Muscle layer of duodenum (tissue), 2 donors: ENCODE measurements at regions not wholly inside any gene's neighbourhood (a gene's known extent, or its start where the extent isn't known, plus 50 kb on each side); places are given as distances from the start of the nearest gene placed in this dataset.
"Not testable (repeated sequence)": the region's sequence is repeated elsewhere in the genome, so short reads cannot be mapped to it uniquely, and the experiment has no call there.

Source experiments
- H3K27ac ChIP-seq: one replicate; pipeline ENCODE4 v1.7.0; 2013; ENCODE audit warnings: mild to moderate bottlenecking, low read length
- H3K27me3 ChIP-seq: one replicate; pipeline ENCODE4 v1.7.0; 2013; ENCODE audit warnings: low read depth, mild to moderate bottlenecking, control low read depth, low read length
- H3K36me3 ChIP-seq, 2 donors: one replicate each; pipeline ENCODE4 v1.7.0; 2013; ENCODE audit warnings: low read length in 2 of 2, control low read depth in 1 of 2, mild to moderate bottlenecking in 1 of 2; ENCODE audit not compliant: insufficient read depth in 2 of 2, control insufficient read depth in 1 of 2
- H3K4me1 ChIP-seq, 2 donors: one replicate each; pipeline ENCODE4 v1.7.0; 2013; ENCODE audit warnings: low read length in 2 of 2, mild to moderate bottlenecking in 2 of 2, control low read depth in 1 of 2, moderate library complexity in 1 of 2; ENCODE audit not compliant: insufficient read depth in 2 of 2, control insufficient read depth in 1 of 2
- H3K4me3 ChIP-seq, 2 donors: one replicate each; pipeline ENCODE4 v1.7.0; 2013; ENCODE audit warnings: low read length in 2 of 2, low read depth in 1 of 2, mild to moderate bottlenecking in 1 of 2
- H3K9me3 ChIP-seq, 2 donors: one replicate each; pipeline ENCODE4 v1.7.0; 2013; ENCODE audit warnings: low read length in 2 of 2, control low read depth in 1 of 2, mild to moderate bottlenecking in 1 of 2; ENCODE audit not compliant: control insufficient read depth in 1 of 2
- donor health status: healthy.

DNA sequence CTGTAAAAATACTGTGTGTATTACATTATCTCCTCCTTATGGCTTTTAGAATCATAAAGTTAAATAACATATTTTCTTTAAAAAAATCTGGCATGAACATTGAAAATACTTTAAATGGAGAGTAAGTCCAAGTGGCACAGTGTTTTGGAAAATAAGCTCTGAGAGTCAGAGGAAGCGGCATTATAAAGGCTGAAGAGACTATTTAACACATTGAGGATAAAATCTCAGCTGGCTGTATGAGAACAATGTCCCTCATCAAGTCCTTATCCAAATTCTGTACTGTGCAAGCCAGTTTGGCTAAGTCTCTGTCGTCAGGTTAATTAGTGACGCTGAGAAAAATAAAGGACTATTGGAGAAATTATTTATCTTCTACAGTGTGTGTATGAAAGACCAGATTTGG lies 245.5 kb downstream of the MFSD1 start:
- Histone ChIP-seq H3K27me3 (no peaks in the 10 kb centered on the region), H3K9me3 (no peaks in the 10 kb centered on the region), H3K4me3 (no peak overlapping the region), H3K4me1 (no peaks in the 10 kb centered on the region), H3K27ac (no peak overlapping the region), H3K36me3 (no peaks in the 10 kb centered on the region)

DNA sequence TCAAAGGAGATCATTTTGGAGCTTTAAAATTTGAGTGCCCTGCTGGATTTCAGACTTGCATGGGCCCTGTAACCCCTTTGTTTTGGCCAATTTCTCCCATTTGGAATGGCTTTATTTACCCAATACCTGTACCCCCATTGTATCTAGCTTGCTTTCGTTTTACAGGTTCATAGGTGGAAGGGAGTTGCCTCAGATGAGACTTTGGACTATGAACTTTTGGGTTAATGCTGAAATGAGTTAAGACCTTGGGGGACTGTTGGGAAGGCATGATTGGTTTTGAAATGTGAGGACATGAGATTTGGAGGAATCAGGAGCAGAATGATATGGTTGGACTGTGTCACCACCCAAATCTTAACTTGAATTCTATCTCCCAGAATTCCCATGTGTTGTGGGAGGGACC lies 250.6 kb downstream of the MFSD1 start:
- H3K27me3 ChIP-seq, H3K4me1 ChIP-seq, H3K9me3 ChIP-seq, H3K4me3 ChIP-seq, H3K27ac ChIP-seq, H3K36me3 ChIP-seq: not testable (repeated sequence)

DNA sequence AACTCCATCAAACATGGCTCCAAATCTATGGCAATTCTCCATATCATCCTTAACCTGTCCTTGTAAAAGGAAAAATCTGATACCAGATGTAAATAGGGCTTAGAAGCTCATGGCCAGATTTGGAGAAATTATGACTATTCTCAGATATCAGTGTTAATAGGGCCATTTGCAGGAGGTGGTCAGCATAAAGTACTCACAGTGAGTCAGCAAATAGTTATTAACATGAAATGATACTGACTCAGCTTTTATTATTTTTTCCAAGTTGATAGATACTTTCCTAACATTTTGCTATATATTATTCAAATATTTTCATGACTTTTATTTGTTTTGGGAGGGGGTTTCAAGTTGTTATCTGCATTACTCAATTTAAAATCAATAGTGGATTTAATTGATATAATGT lies 255.8 kb downstream of the MFSD1 start:
- no peaks in the 10 kb centered on the region for H3K4me1 ChIP-seq
- no peaks in the 10 kb centered on the region for H3K27me3 ChIP-seq
- no peak overlapping the region for H3K27ac ChIP-seq
- H3K36me3 ChIP-seq, result no peaks in the 10 kb centered on the region
- H3K4me3 ChIP-seq, result no peak overlapping the region
- H3K9me3 ChIP-seq, result no peaks in the 10 kb centered on the region

- Histone ChIP-seq H3K4me1 (no peaks in the 10 kb centered on the region), H3K9me3 (no peaks in the 10 kb centered on the region)
These were observed 257.0 kb downstream of the MFSD1 start for GRCh38 chr3:159058859-159059258.

GRCh38 chr3:159059395-159059794 lies 257.5 kb downstream of the MFSD1 start:
- Histone ChIP-seq H3K4me1 (no peaks in the 10 kb centered on the region), H3K9me3 (no peaks in the 10 kb centered on the region), H3K36me3 (no peaks in the 10 kb centered on the region), H3K27me3 (no peaks in the 10 kb centered on the region), H3K4me3 (no peak overlapping the region), H3K27ac (no peak overlapping the region)

More at GRCh38 chr3:159058859-159059258, 257.0 kb downstream of the MFSD1 start:
- Histone ChIP-seq H3K27ac (no peak overlapping the region), H3K4me3 (no peak overlapping the region), H3K27me3 (no peaks in the 10 kb centered on the region), H3K36me3 (no peaks in the 10 kb centered on the region)

GRCh38 chr3:159062734-159063410 lies 261.0 kb downstream of the MFSD1 start:
- no peaks in the 10 kb centered on the region for H3K27me3 ChIP-seq
- H3K27ac ChIP-seq, result no peak overlapping the region
- H3K36me3 ChIP-seq, result no peaks in the 10 kb centered on the region
- no peaks in the 10 kb centered on the region for H3K9me3 ChIP-seq
- no peaks in the 10 kb centered on the region for H3K4me1 ChIP-seq
- no peak overlapping the region for H3K4me3 ChIP-seq

DNA sequence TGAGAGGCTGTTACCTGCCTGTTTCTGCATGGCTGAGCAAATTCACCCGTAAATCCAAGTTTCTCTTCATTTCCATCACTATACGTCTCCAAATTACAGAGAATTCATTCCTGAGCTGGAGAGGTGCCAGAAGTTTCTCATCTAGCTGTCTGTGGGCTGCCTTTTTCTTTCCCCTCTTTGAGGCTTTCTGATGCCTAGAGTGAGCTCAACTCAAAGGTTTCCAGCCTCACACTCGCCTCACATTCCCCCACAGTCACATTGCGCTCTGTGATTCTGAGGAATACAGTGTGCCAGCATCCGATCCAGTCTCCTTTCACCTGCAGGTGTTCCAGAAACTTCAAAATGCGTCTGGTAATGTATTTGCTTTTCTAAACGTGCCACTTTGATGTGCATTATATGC lies 267.2 kb downstream of the MFSD1 start, which contains the start of gene IQCJ:
Gene IQCJ, plus strand, starts transcription at position 229 of the 400 bp plus-strand sequence.
- Histone ChIP-seq H3K9me3 (no peaks in the 10 kb centered on the region), H3K27me3 (no peaks in the 10 kb centered on the region), H3K4me1 (no peaks in the 10 kb centered on the region), H3K36me3 (no peaks in the 10 kb centered on the region), H3K27ac (no peak within 1 kb of the TSS), H3K4me3 (no peak within 1 kb of the TSS)

- H3K27me3 ChIP-seq, result no peaks in the 10 kb centered on the region
- H3K9me3 ChIP-seq, result no peaks in the 10 kb centered on the region
- no peak overlapping the region for H3K27ac ChIP-seq
- H3K4me1 ChIP-seq, result no peaks in the 10 kb centered on the region
- H3K36me3 ChIP-seq, result no peaks in the 10 kb centered on the region
- no peak overlapping the region for H3K4me3 ChIP-seq
These were observed 268.1 kb downstream of the MFSD1 start for GRCh38 chr3:159069866-159070425.

DNA sequence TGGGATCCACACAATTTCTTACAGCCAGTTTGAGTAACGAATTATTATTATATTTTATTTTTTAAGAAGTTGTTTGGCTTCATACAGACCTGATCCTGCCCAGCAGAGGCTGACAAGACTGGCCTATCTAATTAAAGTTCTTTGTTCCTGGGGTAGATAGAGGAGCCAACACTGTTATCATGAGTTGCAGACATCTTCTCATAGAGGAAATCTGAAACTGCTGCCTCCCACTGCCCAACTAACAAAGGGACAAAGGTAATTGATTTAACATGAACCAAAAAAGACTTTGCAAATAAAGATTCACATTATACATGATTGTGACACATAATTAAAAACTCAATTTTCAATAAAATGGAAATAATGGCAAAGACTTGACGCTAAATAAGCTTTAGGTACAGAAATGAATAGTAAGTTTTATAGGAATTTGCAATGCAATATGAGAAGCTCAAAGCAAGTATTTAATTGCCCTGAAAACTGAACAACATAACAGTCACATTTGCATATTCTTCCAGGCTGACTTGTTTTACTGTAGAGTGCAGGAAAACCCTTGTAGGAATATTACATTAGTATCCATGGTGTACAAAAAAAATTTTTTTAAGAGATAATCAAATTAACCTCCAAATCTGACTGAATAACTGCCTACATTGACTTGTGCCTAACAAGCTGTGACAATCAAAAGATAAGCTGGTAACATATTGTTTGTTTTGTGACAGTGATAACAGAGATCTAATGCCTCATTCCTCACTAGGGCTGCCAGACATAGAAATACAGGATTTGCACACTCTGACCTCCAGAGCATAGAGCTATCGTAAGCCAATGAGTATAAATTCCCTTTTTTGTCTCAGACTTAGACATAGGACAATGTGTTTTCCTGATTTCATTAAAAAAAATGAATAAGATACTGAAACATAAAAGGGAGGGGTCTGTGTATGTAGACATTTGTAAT lies 273.2 kb downstream of the MFSD1 start:
- Histone ChIP-seq H3K27ac (no peak overlapping the region), H3K36me3 (no peaks in the 10 kb centered on the region), H3K4me3 (no peak overlapping the region), H3K27me3 (no peaks in the 10 kb centered on the region), H3K9me3 (no peaks in the 10 kb centered on the region), H3K4me1 (no peaks in the 10 kb centered on the region)

GRCh38 chr3:159077860-159078259 lies 276.0 kb downstream of the MFSD1 start:
- no peak overlapping the region for H3K4me3 ChIP-seq
- no peaks in the 10 kb centered on the region for H3K36me3 ChIP-seq
- no peaks in the 10 kb centered on the region for H3K27me3 ChIP-seq
- no peak overlapping the region for H3K27ac ChIP-seq
- H3K9me3 ChIP-seq, result peaks cover 0 to 3% of the 10 kb centered on the region in 2 donors
- H3K4me1 ChIP-seq, result no peaks in the 10 kb centered on the region

- Histone ChIP-seq H3K36me3 (no peaks in the 10 kb centered on the region), H3K9me3 (peaks cover 0 to 6% of the 10 kb centered on the region in 2 donors), H3K4me3 (no peak overlapping the region), H3K27me3 (no peaks in the 10 kb centered on the region), H3K27ac (no peak overlapping the region), H3K4me1 (no peaks in the 10 kb centered on the region)
These were observed 278.4 kb downstream of the MFSD1 start for GRCh38 chr3:159080256-159080655.
